H9 (cell line): ENCODE measurements at regions not wholly inside any gene's neighbourhood (a gene's known extent, or its start where the extent isn't known, plus 50 kb on each side); places are given as distances from the start of the nearest gene placed in this dataset.

Experiments
- DNase-seq: peaks from one replicate; pipeline ENCODE4 v3.0.0-alpha.2; 2017
- H2AFZ ChIP-seq: one replicate; pipeline ENCODE4 v1.6.1; 2013; ENCODE audit warnings: mild to moderate bottlenecking, low read length, control low read depth, moderate library complexity
- H2AK5ac ChIP-seq: 2 replicates; pipeline ENCODE4 v1.6.1; 2013; ENCODE audit warnings: low read length, control low read depth, mixed read lengths; ENCODE audit not compliant: insufficient read length
- H2BK120ac ChIP-seq: one replicate; pipeline ENCODE4 v1.6.1; 2013; ENCODE audit warnings: low read depth, mild to moderate bottlenecking, low read length, control low read depth, inconsistent platforms; ENCODE audit not compliant: poor library complexity, severe bottlenecking
- H2BK12ac ChIP-seq: 2 replicates; pipeline ENCODE4 v1.6.1; 2013; ENCODE audit warnings: low read length, control low read depth, mixed read lengths, low read depth; ENCODE audit not compliant: insufficient read length
- H2BK15ac ChIP-seq: 2 replicates; pipeline ENCODE4 v1.6.1; 2013; ENCODE audit warnings: low read depth, low read length, control low read depth
- H2BK20ac ChIP-seq: one replicate; pipeline ENCODE4 v1.6.1; 2013; ENCODE audit warnings: low read depth, mild to moderate bottlenecking, low read length, control low read depth, inconsistent platforms; ENCODE audit not compliant: poor library complexity, severe bottlenecking
- H2BK5ac ChIP-seq: 2 replicates; pipeline ENCODE4 v1.6.1; 2013; ENCODE audit warnings: low read length, control low read depth, mixed read lengths; ENCODE audit not compliant: insufficient read length
- H3K14ac ChIP-seq: 2 replicates; pipeline ENCODE4 v1.6.1; 2013; ENCODE audit warnings: low read length, control low read depth; ENCODE audit not compliant: insufficient read depth
- H3K18ac ChIP-seq: 2 replicates; pipeline ENCODE4 v1.6.1; 2013; ENCODE audit warnings: low read depth, mild to moderate bottlenecking, mixed read lengths, low read length, control low read depth; ENCODE audit not compliant: insufficient read length
- H3K23ac ChIP-seq: 2 replicates; pipeline ENCODE4 v1.6.1; 2013; ENCODE audit warnings: low read length, control low read depth, mixed read lengths, low read depth; ENCODE audit not compliant: insufficient read length
- H3K23me2 ChIP-seq: 2 replicates; pipeline ENCODE4 v1.6.1; 2013; ENCODE audit warnings: low read depth, mild to moderate bottlenecking, mixed read lengths, low read length, control low read depth; ENCODE audit not compliant: insufficient read length, poor library complexity, severe bottlenecking
- H3K27ac ChIP-seq: 2 replicates; pipeline ENCODE4 v1.5.1; 2013; ENCODE audit warnings: low read length, control low read depth, mixed read lengths, low read depth; ENCODE audit not compliant: insufficient read length
- H3K27me3 ChIP-seq: 2 replicates; pipeline ENCODE4 v1.6.1; 2013; ENCODE audit warnings: low read length, control low read depth, inconsistent platforms; ENCODE audit not compliant: insufficient read depth
- H3K4ac ChIP-seq: 2 replicates; pipeline ENCODE4 v1.6.1; 2013; ENCODE audit warnings: low read depth, mild to moderate bottlenecking, control low read depth, inconsistent platforms, low read length, moderate library complexity
- H3K4me1 ChIP-seq: 2 replicates; pipeline ENCODE4 v1.6.1; 2013; ENCODE audit warnings: low read length, control low read depth, inconsistent platforms; ENCODE audit not compliant: insufficient read depth
- H3K4me2 ChIP-seq: 2 replicates; pipeline ENCODE4 v1.6.1; 2013; ENCODE audit warnings: low read length, control low read depth, mixed read lengths; ENCODE audit not compliant: insufficient read length, insufficient read depth
- H3K56ac ChIP-seq: 2 replicates; pipeline ENCODE4 v1.6.1; 2013; ENCODE audit warnings: low read depth, mild to moderate bottlenecking, mixed read lengths, low read length, control low read depth; ENCODE audit not compliant: insufficient read length
- H3K79me1 ChIP-seq: 2 replicates; pipeline ENCODE4 v1.6.1; 2013; ENCODE audit warnings: low read depth, mild to moderate bottlenecking, moderate library complexity, low read length, control low read depth, inconsistent platforms; ENCODE audit not compliant: insufficient read depth, poor library complexity, severe bottlenecking
- H3K79me2 ChIP-seq: 2 replicates; pipeline ENCODE4 v1.6.1; 2013; ENCODE audit warnings: low read length, control low read depth, inconsistent platforms; ENCODE audit not compliant: insufficient read depth
- H3K9ac ChIP-seq: 2 replicates; pipeline ENCODE4 v1.6.1; 2013; ENCODE audit warnings: low read length, control low read depth, mixed read lengths; ENCODE audit not compliant: insufficient read length; ENCODE audit errors: extremely low read depth
- H3K9me3 ChIP-seq: one replicate; pipeline ENCODE4 v1.6.1; 2013; ENCODE audit warnings: low read depth, low read length, inconsistent platforms; ENCODE audit not compliant: control insufficient read depth
- H3T11ph ChIP-seq: one replicate; pipeline ENCODE4 v1.6.1; 2013; ENCODE audit warnings: mild to moderate bottlenecking, low read length, control low read depth, inconsistent platforms
- H4K20me1 ChIP-seq: one replicate; pipeline ENCODE4 v1.6.1; 2013; ENCODE audit not compliant: control insufficient read depth, insufficient read length, insufficient read depth
- H4K5ac ChIP-seq: 2 replicates; pipeline ENCODE4 v1.6.1; 2013; ENCODE audit warnings: low read depth, mild to moderate bottlenecking, mixed read lengths, low read length, control low read depth; ENCODE audit not compliant: insufficient read length
- H4K8ac ChIP-seq: replicated peaks from 2 replicates; pipeline ENCODE4 v1.6.1; 2013; ENCODE audit warnings: low read length, control low read depth, mixed read lengths, low read depth; ENCODE audit not compliant: insufficient read length
- H4K91ac ChIP-seq: 2 replicates; pipeline ENCODE4 v1.6.1; 2013; ENCODE audit warnings: low read depth, mild to moderate bottlenecking, moderate library complexity, mixed read lengths, low read length, control low read depth; ENCODE audit not compliant: insufficient read length
- H3K27ac Mint-ChIP-seq, 3 experiments: 2 replicates in 2 of 3; 3 replicates in 1 of 3; pipeline ENCODE4 v1.8.0; 2020 to 2021; ENCODE audit warnings: mixed read lengths in 3 of 3, mild to moderate bottlenecking in 1 of 3, moderate library complexity in 1 of 3
- H3K27me3 Mint-ChIP-seq: 2 replicates; pipeline ENCODE4 v1.8.0; 2021; ENCODE audit warnings: low read depth, mild to moderate bottlenecking, moderate library complexity, mixed read lengths
- H3K36me3 Mint-ChIP-seq, 3 experiments: 2 replicates in 2 of 3; 3 replicates in 1 of 3; pipeline ENCODE4 v1.8.0; 2020 to 2021; ENCODE audit warnings: low read depth in 3 of 3, mixed read lengths in 3 of 3; ENCODE audit not compliant: insufficient read depth in 1 of 3
- H3K4me1 Mint-ChIP-seq, 2 experiments: 2 replicates each; pipeline ENCODE4 v1.8.0; 2020; ENCODE audit warnings: mixed read lengths in 2 of 2
- H3K4me3 Mint-ChIP-seq, 2 experiments: 2 replicates in 1 of 2; 3 replicates in 1 of 2; pipeline ENCODE4 v1.8.0; 2020 to 2021; ENCODE audit warnings: mild to moderate bottlenecking in 2 of 2, mixed read lengths in 2 of 2, moderate library complexity in 1 of 2
- H3K9me3 Mint-ChIP-seq, 2 experiments: 2 replicates in 1 of 2; 3 replicates in 1 of 2; pipeline ENCODE4 v1.8.0; 2020; ENCODE audit warnings: mild to moderate bottlenecking in 2 of 2, mixed read lengths in 2 of 2, moderate library complexity in 1 of 2
- CTCF ChIP-seq: fragments of 200-600 bp; sonication (generic); conservative IDR thresholded peaks from 3 replicates; pipeline ENCODE4 v1.8.0; 2021; ENCODE audit warnings: antibody characterized with exemption, mild to moderate bottlenecking

DNA sequence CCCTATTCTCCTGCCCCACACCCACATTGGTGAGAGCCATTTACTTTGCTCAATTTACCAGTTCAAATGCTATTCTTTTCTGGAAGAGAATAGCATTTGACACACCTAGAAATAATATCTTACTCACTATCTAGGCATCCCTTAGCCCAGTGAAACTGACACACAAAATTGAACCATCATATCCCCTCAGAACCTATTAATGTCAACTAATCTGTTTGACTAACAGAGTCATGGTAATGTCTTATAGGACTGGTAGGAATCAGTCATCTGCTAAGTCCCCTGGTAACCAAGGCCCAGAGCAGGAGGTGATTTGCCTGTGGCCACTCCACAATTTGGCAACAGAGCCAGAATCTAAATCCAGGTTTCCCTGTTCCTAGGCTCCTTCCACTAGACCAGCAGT is 63.3 kb downstream of the PPP1R3C start:
- no peak overlapping the region for H3K4me2 ChIP-seq
- no peak overlapping the region for H3K9ac ChIP-seq
- H3K14ac ChIP-seq = no peak overlapping the region
- no peak overlapping the region for H3K27ac Mint-ChIP-seq
- H3K4me3 Mint-ChIP-seq = no peak overlapping the region
- no peaks in the 10 kb centered on the region for H3K9me3 ChIP-seq
- TF ChIP-seq CTCF = no peak
- no peaks in the 10 kb centered on the region for H3K27me3 ChIP-seq
- no peaks in the 10 kb centered on the region for H3K23me2 ChIP-seq
- H3K79me2 ChIP-seq = no peaks in the 10 kb centered on the region
- H2BK5ac ChIP-seq = no peak overlapping the region
- H3K27me3 Mint-ChIP-seq = peaks cover 2% of the 10 kb centered on the region; the same call in 1 of the 2 replicates
- H3K9me3 Mint-ChIP-seq = no peaks in the 10 kb centered on the region
- H3K56ac ChIP-seq = no peak overlapping the region
- H3K18ac ChIP-seq = no peak overlapping the region
- H2AK5ac ChIP-seq = no peak overlapping the region
- H2BK20ac ChIP-seq = no peak overlapping the region
- H2BK12ac ChIP-seq = no peak overlapping the region
- no peak overlapping the region for H3K23ac ChIP-seq
- H4K91ac ChIP-seq = no peak overlapping the region
- no peak overlapping the region for H2BK120ac ChIP-seq
- no peak overlapping the region for H3K27ac ChIP-seq
- no peak overlapping the region for H3K4ac ChIP-seq
- no peaks in the 10 kb centered on the region for H4K20me1 ChIP-seq
- H2BK15ac ChIP-seq = no peak overlapping the region
- H3T11ph ChIP-seq = no peak overlapping the region
- H2AFZ ChIP-seq = no peak overlapping the region
- no peaks in the 10 kb centered on the region for H3K36me3 Mint-ChIP-seq
- no peak overlapping the region for H4K5ac ChIP-seq
- H3K79me1 ChIP-seq = no peaks in the 10 kb centered on the region
- DNase-seq = no peak
- H4K8ac ChIP-seq = no peak overlapping the region
- H3K4me1 Mint-ChIP-seq = peaks cover 3 to 4% of the 10 kb centered on the region in 2 experiments; a peak in 2 of 4 replicates
- no peaks in the 10 kb centered on the region for H3K4me1 ChIP-seq
